ENCODE measurements at regions not wholly inside any gene's neighbourhood (a gene's known extent, or its start where the extent isn't known, plus 50 kb on each side); places are given as distances from the start of the nearest gene placed in this dataset.

DNA sequence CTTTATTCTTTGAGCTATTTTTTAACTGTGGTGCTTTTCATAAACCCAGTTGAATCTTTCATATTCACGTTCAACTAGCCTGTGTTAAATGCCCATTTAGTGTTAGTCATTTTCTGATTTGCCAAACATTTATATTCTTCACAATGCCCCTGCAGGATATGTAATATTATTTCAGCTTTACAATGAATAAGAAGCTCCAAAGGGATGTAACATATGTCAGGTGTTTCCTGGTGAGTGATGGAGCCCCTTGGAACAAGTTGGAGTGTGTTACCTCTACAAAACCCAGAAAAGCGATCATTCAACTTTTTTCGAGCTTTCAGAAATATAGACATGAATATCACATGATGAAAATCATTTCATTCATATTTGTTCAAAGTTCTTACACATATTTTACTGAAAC is 471.0 kb upstream of the CDH2 start:
- no peak for DNase-seq (ENCODE audit: low spot score)
- POLR2A ChIA-PET, result no interaction called here
- no peak overlapping the region for H2AFZ ChIP-seq (ENCODE audit: low read length)
- no peak overlapping the region for H3K9ac ChIP-seq (ENCODE audit: insufficient read depth, low read depth, low read length)
- H4K20me1 ChIP-seq (ENCODE audit: insufficient read depth, low read length), result no peaks in the 10 kb centered on the region
- no peaks in the 10 kb centered on the region for H3K9me3 ChIP-seq (ENCODE audit: low read length)
- H3K27ac ChIP-seq (ENCODE audit: extremely low read length, insufficient read depth, low read length), result no peak overlapping the region
- H3K79me2 ChIP-seq (ENCODE audit: insufficient read depth, low read length), result no peaks in the 10 kb centered on the region
- WGBS (ENCODE audit: low lambda C conversion rate), result under 1% methylated on average over 3 of the region's 3 CpGs
- no peaks in the 10 kb centered on the region for H3K4me1 ChIP-seq (ENCODE audit: insufficient read depth, low read length)
- intact Hi-C loops (cut with micrococcal nuclease; ENCODE audit: unreplicated experiment), result no loop called here
- H3K4me2 ChIP-seq (ENCODE audit: low read depth, low read length), result no peak overlapping the region
- no peak overlapping the region for H3K4me3 ChIP-seq (replicated peaks in 1 of 3; ENCODE audit: insufficient read depth in 1 of 3, low read depth in 2 of 3, low read length in 3 of 3)
- in situ Hi-C loops (cut with HindIII; ENCODE audit: extremely low pct_ligation_motif_present, low pct_unique_long_range_greater_than_20kb), result no loop called here
- TF ChIP-seq PCBP1 (IDR thresholded peaks at IDR 0.05; ENCODE audit: borderline replicate concordance, low read depth, low read length) (no peak), HOXA5 (CRISPR knock-in tag; IDR thresholded peaks at IDR 0.05) (no peak)
- no TSS peak for BruUV-seq (replicated peaks)
- H3K27me3 ChIP-seq (ENCODE audit: control insufficient read depth in 1 of 2, insufficient read depth in 2 of 2, low read length in 2 of 2), result no peaks in the 10 kb centered on the region; a peak in 1 of 5 replicates
- no peak for ATAC-seq
- CTCF ChIA-PET (ENCODE audit: low intra/inter-chr PET ratio, low total read pairs), result no interaction called here
- no peak for FAIRE-seq
- H3K36me3 ChIP-seq (replicated peaks in 1 of 2; ENCODE audit: control insufficient read depth in 1 of 2, insufficient read depth in 2 of 2, low read length in 2 of 2), result no peaks in the 10 kb centered on the region

DNA sequence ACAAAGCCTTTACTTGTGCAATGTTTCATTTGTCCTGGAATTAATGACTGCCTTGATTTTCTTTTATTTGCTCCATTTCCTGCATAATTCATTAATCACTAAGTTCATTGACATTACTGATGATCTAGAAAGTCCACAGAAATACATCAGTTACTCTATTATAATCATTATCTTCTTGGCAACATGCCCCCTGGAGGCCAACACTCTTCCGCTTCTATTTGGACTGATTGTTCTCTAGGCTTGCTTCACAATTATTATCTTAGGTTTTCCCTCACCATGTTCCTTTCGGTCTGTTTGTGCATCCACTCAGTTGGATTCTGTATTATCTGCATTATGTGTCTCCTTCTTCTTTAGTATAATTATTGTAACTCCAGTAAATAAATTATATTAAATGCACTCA is 461.0 kb upstream of the CDH2 start:
- WGBS (ENCODE audit: low lambda C conversion rate), result 18% methylated on average over 2 of the region's 2 CpGs
- intact Hi-C loops (cut with micrococcal nuclease; ENCODE audit: unreplicated experiment), result no loop called here
- ChIA-PET CTCF (ENCODE audit: low intra/inter-chr PET ratio, low total read pairs) (no interaction called here), POLR2A (no interaction called here)
- Histone ChIP-seq H2AFZ (ENCODE audit: low read length) (no peak overlapping the region), H3K27me3 (ENCODE audit: control insufficient read depth in 1 of 2, insufficient read depth in 2 of 2, low read length in 2 of 2) (no peaks in the 10 kb centered on the region), H3K9ac (ENCODE audit: insufficient read depth, low read depth, low read length) (no peak overlapping the region), H3K27ac (ENCODE audit: extremely low read length, insufficient read depth, low read length) (no peak overlapping the region), H3K79me2 (ENCODE audit: insufficient read depth, low read length) (no peaks in the 10 kb centered on the region), H3K9me3 (ENCODE audit: low read length) (no peaks in the 10 kb centered on the region), H3K4me3 (replicated peaks in 1 of 3; ENCODE audit: insufficient read depth in 1 of 3, low read depth in 2 of 3, low read length in 3 of 3) (no peak overlapping the region), H3K4me2 (ENCODE audit: low read depth, low read length) (no peak overlapping the region), H4K20me1 (ENCODE audit: insufficient read depth, low read length) (no peaks in the 10 kb centered on the region), H3K36me3 (replicated peaks in 1 of 2; ENCODE audit: control insufficient read depth in 1 of 2, insufficient read depth in 2 of 2, low read length in 2 of 2) (no peaks in the 10 kb centered on the region), H3K4me1 (ENCODE audit: insufficient read depth, low read length) (no peaks in the 10 kb centered on the region)
- DNase-seq (ENCODE audit: low spot score) (no peak), FAIRE-seq (no peak), ATAC-seq (no peak)
- no peak for TF ChIP-seq PRPF4 (IDR thresholded peaks at IDR 0.05; ENCODE audit: low read depth, low read length, poor library complexity, severe bottlenecking)
- in situ Hi-C loops (cut with HindIII; ENCODE audit: extremely low pct_ligation_motif_present, low pct_unique_long_range_greater_than_20kb), result no loop called here
- no TSS peak for BruUV-seq (replicated peaks)

- FAIRE-seq, result no peak
- no peak overlapping the region for H3K4me3 ChIP-seq (replicated peaks in 1 of 3; ENCODE audit: insufficient read depth in 1 of 3, low read depth in 2 of 3, low read length in 3 of 3)
- TF ChIP-seq JDP2 (CRISPR knock-in tag; IDR thresholded peaks at IDR 0.05; ENCODE audit: borderline replicate concordance) (no peak), ZNF558 (CRISPR knock-in tag; IDR thresholded peaks at IDR 0.05; ENCODE audit: borderline replicate concordance) (no peak), TFE3 (CRISPR knock-in tag; IDR thresholded peaks at IDR 0.05) (no peak), ZNF224 (CRISPR knock-in tag; IDR thresholded peaks at IDR 0.05) (no peak), ZNF75D (CRISPR knock-in tag; IDR thresholded peaks at IDR 0.05; ENCODE audit: borderline replicate concordance) (no peak), ZSCAN25 (CRISPR knock-in tag; IDR thresholded peaks at IDR 0.05) (no peak)
- TF ChIP-seq, protein P1, sequence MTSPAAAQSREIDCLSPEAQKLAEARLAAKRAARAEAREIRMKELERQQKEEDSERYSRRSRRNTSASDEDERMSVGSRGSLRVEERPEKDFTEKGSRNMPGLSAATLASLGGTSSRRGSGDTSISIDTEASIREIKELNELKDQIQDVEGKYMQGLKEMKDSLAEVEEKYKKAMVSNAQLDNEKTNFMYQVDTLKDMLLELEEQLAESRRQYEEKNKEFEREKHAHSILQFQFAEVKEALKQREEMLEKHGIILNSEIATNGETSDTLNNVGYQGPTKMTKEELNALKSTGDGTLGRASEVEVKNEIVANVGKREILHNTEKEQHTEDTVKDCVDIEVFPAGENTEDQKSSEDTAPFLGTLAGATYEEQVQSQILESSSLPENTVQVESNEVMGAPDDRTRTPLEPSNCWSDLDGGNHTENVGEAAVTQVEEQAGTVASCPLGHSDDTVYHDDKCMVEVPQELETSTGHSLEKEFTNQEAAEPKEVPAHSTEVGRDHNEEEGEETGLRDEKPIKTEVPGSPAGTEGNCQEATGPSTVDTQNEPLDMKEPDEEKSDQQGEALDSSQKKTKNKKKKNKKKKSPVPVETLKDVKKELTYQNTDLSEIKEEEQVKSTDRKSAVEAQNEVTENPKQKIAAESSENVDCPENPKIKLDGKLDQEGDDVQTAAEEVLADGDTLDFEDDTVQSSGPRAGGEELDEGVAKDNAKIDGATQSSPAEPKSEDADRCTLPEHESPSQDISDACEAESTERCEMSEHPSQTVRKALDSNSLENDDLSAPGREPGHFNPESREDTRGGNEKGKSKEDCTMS (CRISPR knock-in tag; conservative IDR thresholded peaks at IDR 0.05), result no peak
Observed at GRCh38 chr18:28635530-28635929, 458.6 kb upstream of the CDH2 start.

More at GRCh38 chr18:28635530-28635929, 458.6 kb upstream of the CDH2 start:
- Histone ChIP-seq H4K20me1 (ENCODE audit: insufficient read depth, low read length) (no peaks in the 10 kb centered on the region), H3K36me3 (replicated peaks in 1 of 2; ENCODE audit: control insufficient read depth in 1 of 2, insufficient read depth in 2 of 2, low read length in 2 of 2) (no peaks in the 10 kb centered on the region), H3K27ac (ENCODE audit: extremely low read length, insufficient read depth, low read length) (no peak overlapping the region), H3K9ac (ENCODE audit: insufficient read depth, low read depth, low read length) (no peak overlapping the region), H3K27me3 (ENCODE audit: control insufficient read depth in 1 of 2, insufficient read depth in 2 of 2, low read length in 2 of 2) (no peaks in the 10 kb centered on the region), H2AFZ (ENCODE audit: low read length) (no peak overlapping the region), H3K4me1 (ENCODE audit: insufficient read depth, low read length) (no peaks in the 10 kb centered on the region), H3K9me3 (ENCODE audit: low read length) (no peaks in the 10 kb centered on the region), H3K4me2 (ENCODE audit: low read depth, low read length) (no peak overlapping the region), H3K79me2 (ENCODE audit: insufficient read depth, low read length) (no peaks in the 10 kb centered on the region)
- BruUV-seq (replicated peaks), result no TSS peak
- ATAC-seq (no peak), DNase-seq (ENCODE audit: low spot score) (no peak)
- intact Hi-C loops (cut with micrococcal nuclease; ENCODE audit: unreplicated experiment) (no loop called here), in situ Hi-C loops (cut with HindIII; ENCODE audit: extremely low pct_ligation_motif_present, low pct_unique_long_range_greater_than_20kb) (no loop called here)
- CTCF ChIA-PET (ENCODE audit: low intra/inter-chr PET ratio, low total read pairs), result no interaction called here
- POLR2A ChIA-PET, result no interaction called here
